Upper lobe of left lung (tissue), 6 donors: ENCODE measurements at regions not wholly inside any gene's neighbourhood (a gene's known extent, or its start where the extent isn't known, plus 50 kb on each side); places are given as distances from the start of the nearest gene placed in this dataset.

Experiments used
- ATAC-seq, 2 donors: fragments of 200-7000 bp; cut with Tn5 transposase; one replicate each; pipeline ENCODE4 v1.9.1; 2022; ENCODE audit warnings: mild to moderate bottlenecking in 2 of 2, moderate library complexity in 2 of 2; ENCODE audit not compliant: low FRiP score in 2 of 2
- DNase-seq, 2 donors: peaks; one replicate each; pipeline ENCODE4 v3.0.0-alpha.2; 2019 to 2020
- H3K27ac ChIP-seq, 4 donors: fragments of 200-600 bp; sonication (generic); one replicate each; pipeline ENCODE4 v1.5.1; 2016 to 2019
- H3K27me3 ChIP-seq, 4 donors: fragments of 200-600 bp; sonication (generic); one replicate each; pipeline ENCODE4 v1.5.1; 2017 to 2019
- H3K36me3 ChIP-seq, 4 donors: fragments of 200-600 bp; sonication (generic); one replicate each; pipeline ENCODE4 v1.5.1; 2016 to 2019
- H3K4me1 ChIP-seq, 4 donors: fragments of 200-600 bp; sonication (generic); one replicate each; pipeline ENCODE4 v1.5.1; 2018 to 2019
- H3K4me3 ChIP-seq, 4 donors: fragments of 200-600 bp; sonication (generic); one replicate each; pipeline ENCODE4 v1.5.1; 2017 to 2019; ENCODE audit warnings: mild to moderate bottlenecking in 2 of 4, moderate library complexity in 1 of 4
- H3K9me3 ChIP-seq, 4 donors: fragments of 200-600 bp; sonication (generic); one replicate each; pipeline ENCODE4 v1.5.1; 2018 to 2019
- EP300 ChIP-seq, 4 donors: sonication (generic); formaldehyde crosslinking; IDR thresholded peaks; one replicate each; pipeline ENCODE4 v1.5.1; 2017; ENCODE audit warnings: antibody characterized with exemption in 4 of 4, control low read depth in 2 of 4
- POLR2A ChIP-seq, 4 donors: fragments of 450-650 bp; IDR thresholded peaks; one replicate each; pipeline ENCODE4 v1.5.1; 2016 to 2017; ENCODE audit warnings: antibody characterized with exemption in 4 of 4, mild to moderate bottlenecking in 2 of 4
- POLR2AphosphoS5 ChIP-seq, 2 donors: sonication (generic); formaldehyde crosslinking; IDR thresholded peaks; one replicate each; pipeline ENCODE4 v1.5.1; 2017; ENCODE audit warnings: antibody characterized with exemption in 2 of 2
- WGBS, 2 donors: methylation state at CpG; one replicate each; pipeline ENCODE4 v1.1.5; 2017 to 2018; 5-methylcytosine and 5-hydroxymethylcytosine counted together
- TF ChIP-seq, protein P1 (sequence below), 6 experiments: fragments of 450-650 bp in 4 of 6; fragments of 200-600 bp in 2 of 6; sonication (generic) in 2 of 6; IDR thresholded peaks; one replicate each; pipeline ENCODE4 v1.5.1; 2016 to 2019; ENCODE audit warnings: antibody characterized with exemption in 6 of 6
- donor health status: DM: no; HTN: no; CAD: no; lungs with moderate emphysema.
- donor health status: DM: no; HTN: yes; CAD: no; lungs with severe emphysema.

DNA sequence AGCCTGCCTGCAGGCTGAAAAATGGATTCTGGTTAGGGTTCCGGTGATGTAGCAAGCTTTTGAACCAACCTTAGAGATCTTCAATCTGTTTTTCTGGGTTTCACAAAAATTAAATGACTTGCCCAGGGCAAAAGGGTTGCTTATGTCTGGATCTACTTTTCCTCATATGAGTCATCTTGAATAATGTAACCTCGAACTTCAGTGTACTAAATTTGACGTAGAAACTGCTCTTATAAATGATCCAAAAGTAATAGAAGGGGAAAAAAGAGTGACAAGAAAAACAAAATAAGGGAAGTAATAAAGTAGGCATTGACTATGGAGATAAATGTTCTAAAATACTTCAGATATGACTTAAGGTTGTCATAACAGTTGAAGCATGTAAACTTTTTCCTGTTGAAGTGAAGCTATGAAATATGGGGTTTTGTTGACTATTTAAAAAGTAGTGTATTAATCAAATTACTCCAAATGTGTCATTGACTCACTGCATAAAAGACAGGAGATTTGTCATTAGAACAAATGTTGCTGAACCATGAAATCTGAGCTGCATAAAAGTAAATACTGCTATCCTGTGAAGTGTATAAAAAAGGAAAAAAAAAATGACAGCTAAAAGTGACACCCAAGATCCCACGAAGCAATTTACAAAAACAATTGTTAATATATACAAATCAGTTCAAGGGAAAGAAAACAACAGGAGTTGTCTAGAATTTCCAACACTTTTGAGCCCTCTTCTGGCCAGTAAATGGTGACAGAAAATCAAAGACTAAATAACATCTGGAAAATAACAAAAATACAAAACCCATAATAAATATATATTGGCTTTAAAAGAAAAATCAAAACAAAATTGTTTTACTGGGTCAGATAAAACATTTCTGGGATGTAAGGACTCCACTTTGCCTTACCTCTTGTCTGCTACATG lies 103.6 kb upstream of the SERPINE2 start:
- WGBS, 2 donors: 35 to 41% methylated on average over 4 of the region's 4 CpGs
- Histone ChIP-seq H3K4me1 (no peaks in the 10 kb centered on the region), H3K27ac (no peak overlapping the region), H3K27me3 (no peaks in the 10 kb centered on the region), H3K36me3 (no peaks in the 10 kb centered on the region), H3K4me3 (no peak overlapping the region), H3K9me3 (no peaks in the 10 kb centered on the region)
- TF ChIP-seq, protein P1, sequence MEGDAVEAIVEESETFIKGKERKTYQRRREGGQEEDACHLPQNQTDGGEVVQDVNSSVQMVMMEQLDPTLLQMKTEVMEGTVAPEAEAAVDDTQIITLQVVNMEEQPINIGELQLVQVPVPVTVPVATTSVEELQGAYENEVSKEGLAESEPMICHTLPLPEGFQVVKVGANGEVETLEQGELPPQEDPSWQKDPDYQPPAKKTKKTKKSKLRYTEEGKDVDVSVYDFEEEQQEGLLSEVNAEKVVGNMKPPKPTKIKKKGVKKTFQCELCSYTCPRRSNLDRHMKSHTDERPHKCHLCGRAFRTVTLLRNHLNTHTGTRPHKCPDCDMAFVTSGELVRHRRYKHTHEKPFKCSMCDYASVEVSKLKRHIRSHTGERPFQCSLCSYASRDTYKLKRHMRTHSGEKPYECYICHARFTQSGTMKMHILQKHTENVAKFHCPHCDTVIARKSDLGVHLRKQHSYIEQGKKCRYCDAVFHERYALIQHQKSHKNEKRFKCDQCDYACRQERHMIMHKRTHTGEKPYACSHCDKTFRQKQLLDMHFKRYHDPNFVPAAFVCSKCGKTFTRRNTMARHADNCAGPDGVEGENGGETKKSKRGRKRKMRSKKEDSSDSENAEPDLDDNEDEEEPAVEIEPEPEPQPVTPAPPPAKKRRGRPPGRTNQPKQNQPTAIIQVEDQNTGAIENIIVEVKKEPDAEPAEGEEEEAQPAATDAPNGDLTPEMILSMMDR (IDR thresholded peaks at IDR 0.05): no peak
- no peak for TF ChIP-seq POLR2AphosphoS5 (IDR thresholded peaks at IDR 0.05)
- ATAC-seq (peak in 1 of 2 donors; percentile 56), DNase-seq (no peak)

DNA sequence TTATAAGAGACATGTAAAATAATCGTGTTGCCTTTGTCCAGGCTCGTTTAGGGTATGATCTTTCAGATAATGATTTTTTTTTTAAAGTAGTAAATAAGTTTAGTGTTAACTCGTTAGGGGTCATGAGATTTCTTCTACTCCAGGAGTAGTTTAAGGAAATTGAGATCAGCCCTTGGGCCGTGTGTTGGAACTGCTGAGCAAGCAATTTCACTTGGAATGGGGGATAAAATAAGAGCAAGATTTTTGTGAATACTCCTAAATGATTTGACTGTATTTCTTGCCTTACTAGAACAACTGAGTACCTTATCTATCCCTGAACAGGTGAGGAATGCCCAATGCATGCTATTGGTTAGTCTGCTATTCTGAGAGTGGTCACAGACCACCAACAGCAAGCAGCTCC lies 102.2 kb upstream of the SERPINE2 start:
- TF ChIP-seq, protein P1 (IDR thresholded peaks at IDR 0.05): no peak
- TF ChIP-seq POLR2A (IDR thresholded peaks at IDR 0.05): no peak
- no peak for TF ChIP-seq POLR2AphosphoS5 (IDR thresholded peaks at IDR 0.05)
- TF ChIP-seq EP300 (IDR thresholded peaks at IDR 0.05): no peak
- no peaks in the 10 kb centered on the region for H3K9me3 ChIP-seq

DNA sequence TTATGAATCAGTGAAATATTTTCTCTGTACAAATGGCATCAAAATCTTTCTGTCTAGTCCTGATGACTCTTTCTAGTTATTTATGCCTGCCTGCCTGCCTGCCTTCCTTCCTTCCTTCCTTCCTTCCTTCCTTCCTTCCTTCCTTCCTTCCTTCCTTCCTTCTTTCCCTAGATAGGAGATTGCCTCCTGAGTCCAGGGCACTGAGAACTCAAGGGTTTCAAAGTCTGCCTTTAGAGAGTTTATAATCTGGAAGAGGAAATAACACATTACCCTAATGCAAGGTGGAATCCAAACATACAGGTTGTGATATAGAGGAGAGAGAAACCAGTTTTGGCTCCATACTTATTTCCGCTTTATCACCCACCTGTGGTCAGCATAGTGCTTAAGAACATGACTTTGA lies 98.1 kb upstream of the SERPINE2 start:
- Histone ChIP-seq H3K9me3 (no peaks in the 10 kb centered on the region), H3K27me3 (no peaks in the 10 kb centered on the region), H3K36me3 (no peaks in the 10 kb centered on the region), H3K4me1 (no peaks in the 10 kb centered on the region), H3K4me3 (no peak overlapping the region), H3K27ac (no peak overlapping the region)
- DNase-seq: no peak
- TF ChIP-seq EP300 (IDR thresholded peaks at IDR 0.05) (no peak), POLR2A (IDR thresholded peaks at IDR 0.05) (no peak), POLR2AphosphoS5 (IDR thresholded peaks at IDR 0.05) (no peak)
- TF ChIP-seq, protein P1 (IDR thresholded peaks at IDR 0.05): no peak
- 89 to 91% methylated on average over 1 of the region's 1 CpG for WGBS, 2 donors
- no peak for ATAC-seq

More for the DNA sequence above, 102.2 kb upstream of the SERPINE2 start:
- Histone ChIP-seq H3K4me1 (no peaks in the 10 kb centered on the region), H3K36me3 (no peaks in the 10 kb centered on the region), H3K27me3 (no peaks in the 10 kb centered on the region), H3K4me3 (no peak overlapping the region), H3K27ac (no peak overlapping the region)
- DNase-seq (no peak), ATAC-seq (no peak)
- WGBS, 2 donors: 73 to 75% methylated on average over 4 of the region's 4 CpGs

- H3K27me3 ChIP-seq: no peaks in the 10 kb centered on the region
- no peaks in the 10 kb centered on the region for H3K4me1 ChIP-seq
- no peak for DNase-seq
- 92 to 96% methylated on average over 4 of the region's 4 CpGs for WGBS, 2 donors
- H3K27ac ChIP-seq: no peak overlapping the region
- no peak for ATAC-seq
- no peak overlapping the region for H3K4me3 ChIP-seq
- no peaks in the 10 kb centered on the region for H3K9me3 ChIP-seq
- TF ChIP-seq EP300 (IDR thresholded peaks at IDR 0.05) (no peak), POLR2AphosphoS5 (IDR thresholded peaks at IDR 0.05) (no peak), POLR2A (IDR thresholded peaks at IDR 0.05) (no peak)
- TF ChIP-seq, protein P1 (IDR thresholded peaks at IDR 0.05): no peak
- H3K36me3 ChIP-seq: no peaks in the 10 kb centered on the region
Observed at GRCh38 chr2:224136396-224136795, 97.3 kb upstream of the SERPINE2 start.

- H3K36me3 ChIP-seq: no peaks in the 10 kb centered on the region
- TF ChIP-seq EP300 (IDR thresholded peaks at IDR 0.05) (no peak), POLR2AphosphoS5 (IDR thresholded peaks at IDR 0.05) (no peak), POLR2A (IDR thresholded peaks at IDR 0.05) (no peak)
- TF ChIP-seq, protein P1 (IDR thresholded peaks at IDR 0.05): no peak
- no peak for DNase-seq
- no peaks in the 10 kb centered on the region for H3K27me3 ChIP-seq
- no peaks in the 10 kb centered on the region for H3K4me1 ChIP-seq
- no peak overlapping the region for H3K27ac ChIP-seq
- no peaks in the 10 kb centered on the region for H3K9me3 ChIP-seq
- H3K4me3 ChIP-seq: no peak overlapping the region
- no peak for ATAC-seq
- 90 to 92% methylated on average over 5 of the region's 5 CpGs for WGBS, 2 donors
Observed at GRCh38 chr2:224135881-224136280, 96.8 kb upstream of the SERPINE2 start.
